GM23248 (cell line): ENCODE measurements at regions not wholly inside any gene's neighbourhood (a gene's known extent, or its start where the extent isn't known, plus 50 kb on each side); places are given as distances from the start of the nearest gene placed in this dataset.

Experiments used
- EZH2 ChIP-seq: fragments of 200-600 bp; sonication (generic); IDR thresholded peaks from 2 replicates; pipeline ENCODE4 v1.6.1; 2018; ENCODE audit warnings: antibody characterized with exemption, mild to moderate bottlenecking; ENCODE audit not compliant: insufficient read depth, poor library complexity, severe bottlenecking
- EZH2phosphoT487 ChIP-seq: fragments of 200-600 bp; sonication (generic); IDR thresholded peaks from 2 replicates; pipeline ENCODE4 v1.6.1; 2018; ENCODE audit warnings: antibody characterized with exemption, moderate library complexity, mild to moderate bottlenecking, low read depth; ENCODE audit not compliant: insufficient read depth

DNA sequence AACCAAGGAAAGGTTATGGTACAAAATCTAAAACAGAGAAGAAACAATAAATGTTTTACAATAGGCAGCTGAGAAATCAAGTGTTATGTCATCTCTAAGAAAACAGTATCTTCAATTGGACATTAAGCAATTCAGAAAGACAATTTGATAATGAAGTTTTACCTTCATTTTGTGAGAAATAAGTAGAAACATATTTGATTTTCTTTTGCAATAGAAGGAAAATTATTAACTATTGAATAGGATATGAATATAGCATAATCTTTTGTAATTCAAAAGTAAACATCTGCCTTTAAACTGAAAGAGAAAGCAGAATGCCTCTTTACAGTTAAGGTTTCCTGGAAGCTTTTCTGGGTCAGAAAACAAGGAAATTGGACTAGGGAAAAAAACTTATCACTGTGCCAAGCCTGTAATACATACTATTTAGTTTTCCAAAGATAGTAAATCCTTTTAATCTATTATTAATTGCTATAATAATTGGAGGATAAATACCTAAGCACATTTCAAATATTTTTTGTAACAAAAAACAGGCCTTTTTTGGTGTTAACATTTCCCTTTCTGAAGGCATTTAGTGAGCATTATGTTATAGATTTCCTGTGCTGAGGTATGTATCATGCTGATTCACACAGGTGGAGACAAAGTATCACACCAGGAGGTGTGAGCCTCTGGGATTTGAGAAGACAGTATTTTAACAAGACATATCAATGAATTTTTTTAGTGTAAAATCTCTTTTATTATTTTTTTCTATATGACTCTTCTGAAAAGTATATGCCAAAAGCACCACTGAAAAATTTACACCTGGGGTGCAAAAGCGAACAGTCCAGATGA, 947.0 kb upstream of the CDH2 start:
- no peak for TF ChIP-seq EZH2
- TF ChIP-seq EZH2phosphoT487: no peak
